HepG2 (cell line): ENCODE measurements at regions not wholly inside any gene's neighbourhood (a gene's known extent, or its start where the extent isn't known, plus 50 kb on each side); places are given as distances from the start of the nearest gene placed in this dataset.

Source experiments
- ATAC-seq: fragments of 200-7000 bp; cut with Tn5 transposase; 3 replicates; pipeline ENCODE4 v1.9.1; 2020; ENCODE audit warnings: mild to moderate bottlenecking, moderate library complexity
- BruUV-seq: library from RNA; stranded (reverse); fragments of 400-500 nt; replicated peaks from 2 replicates; lab custom pipeline; 2021; lab: Mats Ljungman, UMichigan
- CTCF ChIA-PET: fragments of 300-600 bp; formaldehyde crosslinking; extraction: SDS; loops from one replicate; lab custom pipeline; 2021; ENCODE audit warnings: low total read pairs, inconsistent platforms, low intra/inter-chr PET ratio; lab: Yijun Ruan, JAX
- POLR2A ChIA-PET: fragments of 350-600 bp; sonication (Branson Sonifier 250); formaldehyde crosslinking; loops from one replicate; lab custom pipeline; 2020; ENCODE audit warnings: antibody characterized with exemption, inconsistent platforms; lab: Yijun Ruan, JAX
- DNase-seq: peaks from one replicate; pipeline ENCODE4 v3.0.0-alpha.2; 2015; ENCODE audit warnings: low spot score
- FAIRE-seq: peaks from 3 replicates; lab custom pipeline; 2011; peaks lifted over from hg19 to GRCh38; lab: Jason Lieb, UNC
- H2AFZ ChIP-seq: one replicate; pipeline ENCODE4 v1.6.1; 2011; ENCODE audit warnings: low read length, inconsistent platforms
- H3K27ac ChIP-seq: fragments of 300-600 bp; 3 replicates; pipeline ENCODE4 v1.8.0; 2011; ENCODE audit warnings: mixed run types, mild to moderate bottlenecking, mixed read lengths, low read length, inconsistent platforms; ENCODE audit not compliant: insufficient read depth; ENCODE audit errors: extremely low read length
- H3K27me3 ChIP-seq, 2 experiments: fragments of 200-600 bp in 1 of 2; 2 replicates in 1 of 2; 3 replicates in 1 of 2; pipeline versions ENCODE4 v1.6.0 to v1.8.0; 2011; ENCODE audit warnings: low read length in 2 of 2, mild to moderate bottlenecking in 2 of 2, moderate library complexity in 2 of 2, inconsistent platforms in 1 of 2; ENCODE audit not compliant: insufficient read depth in 2 of 2, control insufficient read depth in 1 of 2
- H3K36me3 ChIP-seq, 2 experiments: fragments of 200-600 bp in 1 of 2; replicated peaks in 1 of 2; 2 replicates in 1 of 2; 3 replicates in 1 of 2; pipeline versions ENCODE4 v1.5.1 to v1.8.0; 2011; ENCODE audit warnings: low read length in 2 of 2, inconsistent platforms in 1 of 2; ENCODE audit not compliant: insufficient read depth in 2 of 2, control insufficient read depth in 1 of 2
- H3K4me1 ChIP-seq: 2 replicates; pipeline ENCODE4 v1.5.1; 2012; ENCODE audit warnings: low read length, inconsistent platforms; ENCODE audit not compliant: insufficient read depth
- H3K4me2 ChIP-seq: 2 replicates; pipeline ENCODE4 v1.6.0; 2011; ENCODE audit warnings: low read depth, low read length, inconsistent platforms
- H3K4me3 ChIP-seq, 3 experiments: fragments of 200-600 bp in 1 of 3; sonication (generic), shearing (Covaris generic) in 1 of 3; replicated peaks in 1 of 3; 2 replicates each; pipeline ENCODE4 v1.5.1; 2011 to 2016; ENCODE audit warnings: low read length in 3 of 3, inconsistent platforms in 2 of 3, low read depth in 2 of 3, mild to moderate bottlenecking in 2 of 3, control low read depth in 1 of 3, mixed read lengths in 1 of 3; ENCODE audit not compliant: insufficient read depth in 1 of 3
- H3K79me2 ChIP-seq: one replicate; pipeline ENCODE4 v1.6.1; 2011; ENCODE audit warnings: low read length, inconsistent platforms; ENCODE audit not compliant: insufficient read depth
- H3K9ac ChIP-seq: 2 replicates; pipeline ENCODE4 v1.6.0; 2011; ENCODE audit warnings: mild to moderate bottlenecking, low read depth, low read length, inconsistent platforms; ENCODE audit not compliant: insufficient read depth
- H3K9me3 ChIP-seq: 2 replicates; pipeline ENCODE4 v1.5.1; 2012; ENCODE audit warnings: mild to moderate bottlenecking, low read length
- H4K20me1 ChIP-seq: 2 replicates; pipeline ENCODE4 v1.6.0; 2011; ENCODE audit warnings: inconsistent platforms, mild to moderate bottlenecking, low read length, moderate library complexity; ENCODE audit not compliant: insufficient read depth
- CREM ChIP-seq, 2 experiments: sonication (generic) in 1 of 2; formaldehyde crosslinking in 1 of 2; IDR thresholded peaks; 2 replicates each; pipeline versions ENCODE4 v1.4.0 to v1.6.1; 2016 to 2020; ENCODE audit warnings: antibody characterized with exemption in 1 of 2, mild to moderate bottlenecking in 1 of 2, missing genetic modification reagents in 1 of 2
- CSRNP2 ChIP-seq: sonication (generic); formaldehyde crosslinking; conservative IDR thresholded peaks from 2 replicates; pipeline ENCODE4 v1.8.0; 2022; ENCODE audit warnings: low read depth, missing genetic modification reagents
- MTA1 ChIP-seq: sonication (generic); formaldehyde crosslinking; IDR thresholded peaks from 2 replicates; pipeline ENCODE4 v1.4.0; 2020; ENCODE audit warnings: missing genetic modification reagents, mild to moderate bottlenecking, borderline replicate concordance
- MTF1 ChIP-seq: sonication (generic); formaldehyde crosslinking; IDR thresholded peaks from 2 replicates; pipeline ENCODE4 v1.5.0; 2020; ENCODE audit warnings: missing genetic modification reagents
- NKX3-1 ChIP-seq: sonication (generic); formaldehyde crosslinking; IDR thresholded peaks from 2 replicates; pipeline ENCODE4 v1.5.0; 2020; ENCODE audit warnings: missing genetic modification reagents
- SAFB2 ChIP-seq: sonication (generic); formaldehyde crosslinking; IDR thresholded peaks from 2 replicates; pipeline ENCODE4 v1.5.1; 2020; ENCODE audit warnings: missing genetic modification reagents, low read depth, mild to moderate bottlenecking, borderline replicate concordance
- TEF ChIP-seq: sonication (generic); formaldehyde crosslinking; IDR thresholded peaks from 2 replicates; pipeline ENCODE4 v1.5.0; 2020; ENCODE audit warnings: missing genetic modification reagents
- ZMYM3 ChIP-seq: sonication (generic); formaldehyde crosslinking; IDR thresholded peaks from 2 replicates; pipeline ENCODE4 v1.5.1; 2020; ENCODE audit warnings: mild to moderate bottlenecking, missing genetic modification reagents
- ZNF24 ChIP-seq: fragments of 450-650 bp; IDR thresholded peaks from 2 replicates; pipeline ENCODE4 v1.6.1; 2017; ENCODE audit warnings: antibody characterized with exemption, mild to moderate bottlenecking
- ZNF292 ChIP-seq: sonication (generic); formaldehyde crosslinking; IDR thresholded peaks from 2 replicates; pipeline ENCODE4 v1.8.1; 2022; ENCODE audit warnings: mild to moderate bottlenecking, low read depth, missing genetic modification reagents, borderline replicate concordance
- ZNF503 ChIP-seq: sonication (generic); formaldehyde crosslinking; IDR thresholded peaks from 2 replicates; pipeline ENCODE4 v1.4.0; 2020; ENCODE audit warnings: missing genetic modification reagents
- ZNF552 ChIP-seq: sonication (generic); formaldehyde crosslinking; IDR thresholded peaks from 2 replicates; pipeline ENCODE4 v1.9.0; 2022; ENCODE audit warnings: missing genetic modification reagents, mild to moderate bottlenecking, borderline replicate concordance
- WGBS: methylation state at CpG from one replicate; pipeline ENCODE4 v1.1.6; 2017; ENCODE audit warnings: low lambda C conversion rate; 5-methylcytosine and 5-hydroxymethylcytosine counted together
- in situ Hi-C: cut with HindIII; loops from 2 replicates; pipeline ENCODE4 v1.10.0; 2017; ENCODE audit warnings: low pct_unique_long_range_greater_than_20kb; ENCODE audit not compliant: extremely low pct_ligation_motif_present
- intact Hi-C: fragments of 100-400 bp; cut with micrococcal nuclease; formaldehyde crosslinking; loops from one replicate; pipeline ENCODE4 v1.10.0; 2022; ENCODE audit not compliant: unreplicated experiment

GRCh38 chr12:18864900-18865561 lies 127.1 kb downstream of the CAPZA3 start:
- TF ChIP-seq ZNF24 = no peak
- TF ChIP-seq, all 625 proteins: peak for 0
- Histone ChIP-seq H3K4me3 (no peak overlapping the region), H3K4me1 (no peaks in the 10 kb centered on the region), H3K36me3 (no peaks in the 10 kb centered on the region), H3K27ac (no peak overlapping the region), H4K20me1 (no peaks in the 10 kb centered on the region), H3K9ac (no peak overlapping the region), H2AFZ (no peak overlapping the region), H3K79me2 (no peaks in the 10 kb centered on the region), H3K9me3 (no peaks in the 10 kb centered on the region), H3K27me3 (no peaks in the 10 kb centered on the region), H3K4me2 (no peak overlapping the region)
- BruUV-seq = no TSS peak
- ChIA-PET POLR2A (no interaction called here), CTCF (no interaction called here)
- no peak for FAIRE-seq
- ATAC-seq = no peak
- 1% methylated on average over 3 of the region's 5 CpGs for WGBS
- intact Hi-C loops = loop anchor here (10.0 kb wide), 1 partner anchor 430 kb away; no protein-coding TSS in a partner anchor
- no peak for DNase-seq
- in situ Hi-C loops = loop anchor here (10.0 to 25.0 kb wide), 2 partner anchors 320 to 447 kb away; no protein-coding TSS in a partner anchor

- no peak overlapping the region for H2AFZ ChIP-seq
- no peak overlapping the region for H3K4me2 ChIP-seq
- H3K4me1 ChIP-seq = no peaks in the 10 kb centered on the region
- no peak overlapping the region for H3K9ac ChIP-seq
- FAIRE-seq = no peak
- 0% methylated on average over 2 of the region's 2 CpGs for WGBS
- no peak overlapping the region for H3K27ac ChIP-seq
- BruUV-seq = no TSS peak
- H3K36me3 ChIP-seq = no peaks in the 10 kb centered on the region
- no peak for ATAC-seq
- ChIA-PET CTCF (no interaction called here), POLR2A (no interaction called here)
- H3K27me3 ChIP-seq = no peaks in the 10 kb centered on the region
- no peaks in the 10 kb centered on the region for H4K20me1 ChIP-seq
- in situ Hi-C loops = loop anchor here (10.0 to 25.0 kb wide), 2 partner anchors 316 to 444 kb away; no protein-coding TSS in a partner anchor
- no peaks in the 10 kb centered on the region for H3K9me3 ChIP-seq
- no peaks in the 10 kb centered on the region for H3K79me2 ChIP-seq
- H3K4me3 ChIP-seq = no peak overlapping the region
- DNase-seq = no peak
- intact Hi-C loops = loop anchor here (10.0 kb wide), 1 partner anchor 434 kb away; no protein-coding TSS in a partner anchor
- no peak for TF ChIP-seq ZNF552 (CRISPR knock-in tag)
- no peak for TF ChIP-seq CSRNP2 (CRISPR knock-in tag)
- TF ChIP-seq SAFB2 (CRISPR knock-in tag) = no peak
- TF ChIP-seq MTA1 (CRISPR knock-in tag) = no peak
- no peak for TF ChIP-seq MTF1 (CRISPR knock-in tag)
- TF ChIP-seq NKX3-1 = no peak
- TF ChIP-seq ZMYM3 (CRISPR knock-in tag) = no peak
- TF ChIP-seq ZNF503 (CRISPR knock-in tag) = no peak
- TF ChIP-seq ZNF292 (CRISPR knock-in tag) = no peak
- no peak for TF ChIP-seq TEF
- no peak for TF ChIP-seq CREM (IDR thresholded peaks at IDR 0.05)
- TF ChIP-seq CREM (CRISPR knock-in tag; IDR thresholded peaks at IDR 0.05) = no peak
These were observed 130.8 kb downstream of the CAPZA3 start for GRCh38 chr12:18868717-18869116.
